SIG-M5 (cell line): ENCODE measurements at regions not wholly inside any gene's neighbourhood (a gene's known extent, or its start where the extent isn't known, plus 50 kb on each side); places are given as distances from the start of the nearest gene placed in this dataset.

Experiments
- DNase-seq: peaks from one replicate; lab custom pipeline; 2025; lab: John Stamatoyannopoulos, UW

DNA sequence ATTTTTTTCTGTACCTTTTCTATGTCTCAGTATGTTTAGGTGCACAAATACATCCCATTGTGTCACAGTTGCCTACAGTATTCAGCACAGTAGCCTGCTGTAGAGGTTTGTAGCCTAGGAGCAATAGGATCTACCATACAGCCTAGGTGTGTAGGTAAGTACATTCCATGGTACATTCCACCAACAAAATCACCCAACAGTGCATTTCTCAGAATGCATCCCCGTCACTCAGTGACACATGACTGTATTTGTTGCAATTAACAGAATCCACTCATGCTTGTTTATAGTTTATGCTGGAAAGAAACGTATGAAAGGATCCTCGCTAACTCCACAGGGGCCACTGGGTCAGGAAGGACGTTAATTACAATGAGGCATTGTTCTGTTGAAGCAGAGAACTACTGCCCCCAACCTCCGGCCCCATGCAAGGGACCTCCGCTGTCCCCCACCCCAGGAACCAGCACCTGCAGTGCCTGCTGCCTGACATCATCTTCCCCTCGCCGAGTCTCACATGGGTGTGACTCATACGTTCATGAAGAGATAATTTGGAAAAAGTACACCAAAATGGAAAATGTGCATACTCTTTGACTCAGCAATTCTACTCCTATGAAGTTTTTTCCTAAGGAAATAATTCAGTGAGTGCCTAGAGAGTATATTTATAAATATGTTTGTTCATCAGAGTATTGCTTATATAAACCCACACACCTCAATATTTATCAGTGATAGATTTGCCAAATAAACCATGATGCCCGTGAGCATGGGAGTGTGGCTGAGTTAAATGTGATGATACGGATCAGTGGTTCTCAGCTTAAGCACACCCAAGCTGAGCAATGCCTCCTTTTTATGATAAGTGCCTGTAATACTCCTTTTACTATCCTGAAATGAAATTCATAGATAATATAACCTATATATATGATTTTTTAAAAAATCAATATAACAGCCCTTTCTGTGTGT is 156.4 kb upstream of the ECI2 start:
- no peak for DNase-seq

DNA sequence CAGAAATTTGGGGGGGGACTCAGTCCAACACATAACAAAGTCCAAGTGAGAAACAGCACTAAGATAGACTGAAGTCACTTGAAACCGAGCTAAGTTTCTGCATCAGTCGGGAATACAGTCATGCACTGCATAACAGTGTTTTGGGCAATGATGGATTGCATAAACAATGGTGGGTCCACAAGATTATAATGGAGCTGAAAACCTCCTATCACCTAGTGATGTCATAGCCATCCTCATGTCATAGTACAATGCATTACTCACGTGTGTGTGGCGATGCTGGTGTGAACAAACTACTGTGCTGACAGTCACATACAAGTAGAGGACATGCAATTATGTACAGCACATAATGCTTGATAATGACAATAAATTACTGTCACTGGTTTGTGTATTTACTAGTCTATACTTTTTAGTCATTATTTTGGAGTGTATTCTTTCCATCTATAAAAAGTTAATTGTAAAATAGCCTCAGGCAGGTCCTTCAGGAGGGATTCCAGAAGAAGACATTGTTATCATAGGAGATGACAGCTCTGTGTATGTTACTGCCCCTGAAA is 154.5 kb upstream of the ECI2 start:
- no peak for DNase-seq

DNA sequence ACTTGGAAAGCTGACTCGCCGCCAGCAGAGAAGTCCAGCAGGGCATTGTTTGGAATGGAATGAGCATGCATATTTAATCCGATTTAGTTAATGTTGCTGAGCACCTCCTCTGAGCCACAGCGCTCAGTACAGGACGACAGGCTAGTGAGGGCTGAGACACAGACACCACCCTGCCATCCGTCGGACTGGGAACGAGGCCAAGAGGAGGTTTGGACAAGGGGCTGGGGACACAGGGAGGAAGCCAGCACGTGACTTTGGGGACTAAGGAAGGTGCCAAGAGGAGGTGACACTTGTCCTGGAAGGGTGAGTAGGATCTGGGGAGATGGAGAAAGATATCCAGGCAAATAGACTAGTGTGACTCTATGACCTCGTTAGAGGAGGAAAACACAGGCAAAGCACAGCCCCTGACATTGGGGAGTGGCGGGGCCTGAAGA is 152.5 kb upstream of the ECI2 start:
- DNase-seq = no peak

DNA sequence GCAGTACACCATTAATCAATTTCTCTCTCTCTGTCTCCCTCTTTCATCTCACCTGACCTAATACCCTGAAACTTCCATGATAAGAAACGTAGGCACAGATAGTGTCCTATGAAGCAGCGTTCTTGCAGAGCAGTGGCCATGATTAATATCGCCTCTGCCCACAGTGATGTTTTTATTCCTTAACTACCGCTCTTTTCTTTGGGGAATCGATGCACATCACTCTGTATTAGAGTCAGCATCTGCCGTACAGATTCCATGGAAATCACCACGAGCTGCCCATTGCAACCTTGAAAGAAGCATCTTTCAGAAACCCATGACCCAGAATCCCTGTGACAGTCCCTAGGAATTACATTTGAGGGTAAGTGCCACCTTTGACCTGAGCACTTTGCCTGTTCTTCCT is 152.0 kb upstream of the ECI2 start:
- DNase-seq = no peak

DNA sequence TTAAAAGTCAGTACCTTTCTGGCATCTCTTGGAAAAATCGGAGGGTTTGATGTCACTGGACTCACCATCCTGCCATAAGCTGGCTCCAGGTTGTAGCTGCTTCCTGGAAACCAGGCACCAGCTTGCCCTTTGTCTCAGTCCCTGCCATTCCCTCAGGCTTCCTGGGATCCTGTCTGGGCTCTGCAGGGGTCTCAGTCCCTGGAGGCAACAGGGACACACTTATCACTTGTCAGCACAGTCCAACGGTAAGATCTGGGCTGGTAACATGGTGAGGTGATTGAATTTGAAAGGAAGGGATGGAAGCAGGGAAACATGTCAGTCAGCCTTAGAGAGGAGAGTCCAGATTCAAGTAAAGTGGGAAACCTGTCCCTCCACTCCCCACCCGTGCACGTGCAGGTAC is 147.6 kb upstream of the ECI2 start:
- no peak for DNase-seq

DNA sequence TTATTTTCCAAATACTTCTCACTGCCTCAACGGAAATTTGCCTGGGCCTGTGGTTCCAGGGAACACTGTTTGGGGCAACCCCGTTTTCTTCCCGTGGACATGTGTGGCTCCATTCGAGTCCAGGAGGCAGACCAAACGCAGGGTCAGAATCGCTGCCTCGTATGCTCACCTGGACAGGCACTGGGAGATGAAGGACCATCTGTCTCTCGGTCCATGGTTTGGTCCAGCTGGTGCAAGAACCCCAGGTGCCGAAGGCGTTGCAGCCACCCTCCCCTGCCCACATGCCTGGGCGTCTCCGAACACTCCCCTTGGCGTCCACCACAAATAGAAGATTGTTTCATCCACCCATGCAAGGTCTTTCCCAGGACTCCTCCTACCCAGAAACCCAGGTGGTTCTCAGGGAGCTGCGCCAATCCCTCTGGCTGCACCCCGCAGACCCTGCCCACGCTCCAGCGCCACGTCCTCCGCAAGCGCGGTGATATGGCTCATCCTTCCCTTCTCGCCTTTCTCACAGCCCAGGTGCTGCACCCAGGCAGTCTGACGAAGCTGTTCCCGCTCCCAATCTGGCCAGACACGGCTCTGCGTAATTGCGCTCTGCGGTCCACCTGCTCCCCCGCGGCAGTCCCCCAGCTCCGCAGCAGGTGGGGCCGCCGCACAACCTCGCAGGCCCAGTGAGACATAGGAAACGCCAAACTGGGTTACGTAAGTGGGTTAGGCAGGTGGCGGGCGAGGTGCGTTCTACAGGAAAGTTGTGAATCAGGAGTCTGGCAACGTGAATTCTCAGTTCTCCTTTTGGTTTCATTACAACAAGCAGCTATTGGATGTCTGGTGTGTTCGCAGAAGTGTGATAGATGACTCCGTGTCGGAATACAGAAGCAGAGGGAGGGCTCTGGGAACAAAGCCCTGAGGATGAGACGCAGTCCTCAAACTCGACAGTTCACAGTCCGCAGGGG is 146.2 kb upstream of the ECI2 start:
- DNase-seq = no peak

DNA sequence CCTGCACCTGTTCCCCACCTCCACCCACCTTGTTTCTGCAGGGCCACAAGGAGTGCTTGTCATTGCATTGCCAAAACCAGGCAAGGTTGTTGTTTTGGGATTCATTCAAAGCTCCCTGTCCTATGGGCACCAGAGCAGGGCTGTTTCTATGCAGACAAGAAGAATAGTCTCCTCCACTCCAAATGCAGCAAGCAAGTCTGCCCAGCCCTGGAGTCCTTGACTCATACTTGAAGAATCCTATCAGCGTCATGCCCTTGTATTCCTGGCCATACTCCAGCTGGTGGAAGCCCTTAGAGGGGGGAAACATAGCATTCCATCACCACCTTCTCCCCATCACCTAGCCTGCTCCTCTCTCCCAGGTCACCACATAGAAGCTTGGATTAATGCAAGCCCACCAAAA is 145.3 kb upstream of the ECI2 start:
- DNase-seq = no peak

DNA sequence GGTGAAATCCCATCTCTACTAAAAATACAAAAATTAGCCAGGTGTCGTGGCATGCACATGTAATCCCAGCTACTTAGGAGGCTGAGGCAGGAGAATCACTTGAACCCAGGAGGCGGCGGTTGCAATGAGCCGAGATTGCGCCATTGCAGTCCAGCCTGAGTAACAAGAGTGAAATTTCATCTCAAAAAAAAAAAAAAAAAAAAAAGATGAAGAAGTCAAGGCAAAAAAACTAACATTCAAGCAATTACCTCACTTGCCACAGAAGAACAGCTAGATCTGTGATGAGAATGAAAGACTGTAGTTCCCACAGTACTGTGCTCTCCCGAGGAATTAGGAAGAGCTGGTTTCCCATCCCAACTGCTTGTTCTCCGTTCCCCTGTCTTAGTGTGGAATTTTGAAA is 144.7 kb upstream of the ECI2 start:
- no peak for DNase-seq

DNA sequence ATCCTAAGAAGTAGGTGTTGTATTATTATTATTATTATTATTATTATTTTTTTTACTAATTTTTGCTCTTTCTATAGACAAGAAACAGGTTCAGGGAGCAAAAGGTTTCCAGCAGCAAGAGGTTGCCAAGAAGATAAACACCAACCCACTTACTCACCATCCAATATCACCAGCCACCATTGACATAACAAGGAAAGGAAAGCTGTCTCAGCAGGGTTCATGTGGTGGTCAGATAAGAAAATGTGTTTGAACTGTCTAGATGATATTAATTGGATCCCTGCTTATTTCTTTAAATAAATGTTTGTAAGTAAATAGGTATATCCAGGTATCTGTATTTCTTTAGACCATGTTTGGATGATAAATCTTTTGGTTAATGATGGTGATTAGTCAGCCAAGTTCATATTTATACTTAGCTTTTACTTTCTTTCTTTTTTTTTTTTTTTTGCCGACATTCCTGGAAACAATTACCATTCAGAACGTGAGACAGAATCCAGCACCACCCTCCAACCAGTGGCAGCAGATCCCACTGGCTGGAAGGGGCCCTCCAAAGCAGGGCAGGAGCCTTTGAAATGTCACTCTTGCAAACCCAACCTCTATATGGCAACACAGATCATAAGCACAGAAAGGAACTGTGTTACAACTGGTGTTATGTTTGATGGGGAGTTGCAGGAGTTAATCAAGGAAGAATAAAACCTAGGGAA is 139.2 kb upstream of the ECI2 start:
- no peak for DNase-seq

DNA sequence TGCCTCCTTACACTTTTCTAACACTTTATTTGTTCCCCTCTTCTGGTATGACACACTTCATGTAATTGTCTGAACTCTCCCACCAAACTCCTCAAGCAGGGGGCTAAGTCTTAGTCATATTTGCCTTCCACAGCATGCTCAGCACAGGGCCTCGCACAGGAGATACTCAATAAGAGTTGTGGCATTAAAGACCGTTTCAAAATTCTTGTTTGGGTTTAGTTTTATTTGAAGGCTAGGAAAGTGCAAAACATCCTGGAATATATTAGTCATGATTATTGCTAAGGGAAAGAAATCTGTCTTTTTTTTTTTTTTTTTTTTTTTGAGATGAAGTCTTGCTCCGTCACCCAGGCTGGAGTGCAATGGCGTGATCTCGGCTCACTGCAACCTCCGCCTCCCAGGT is 137.6 kb upstream of the ECI2 start:
- DNase-seq = no peak

DNA sequence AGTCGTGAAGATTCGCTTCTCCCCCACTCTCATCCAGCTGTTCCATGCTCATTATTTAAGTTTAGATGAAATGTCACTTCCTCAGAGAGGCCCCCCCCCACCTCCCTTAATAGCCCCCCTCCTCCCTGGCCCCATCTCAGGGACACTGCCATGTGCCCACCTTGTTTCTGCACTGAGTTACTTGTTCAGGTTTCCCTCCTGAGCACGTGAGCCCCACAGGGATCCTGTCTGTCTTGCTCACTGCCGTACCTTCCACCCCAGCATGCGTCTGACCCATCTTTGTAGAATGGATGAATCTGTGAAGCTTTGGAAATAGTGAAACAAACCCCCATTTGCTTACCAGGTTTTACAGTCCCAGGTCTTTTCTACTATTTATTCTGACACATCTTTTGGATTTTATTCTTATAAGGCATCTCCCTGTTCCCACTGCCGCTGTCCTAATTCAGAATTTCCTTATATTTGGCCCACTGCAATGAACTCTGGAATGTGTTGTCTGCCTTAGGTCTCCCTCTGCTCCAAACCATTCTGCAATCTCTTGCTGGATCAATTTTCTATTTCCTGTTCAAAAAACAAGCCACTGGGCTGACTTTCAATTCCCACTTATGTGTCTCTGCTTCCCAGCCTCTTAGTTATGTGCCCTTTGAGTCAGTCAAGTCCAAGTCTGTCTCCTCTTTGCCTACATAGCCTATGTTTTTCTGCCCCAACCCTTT is 136.5 kb upstream of the ECI2 start:
- DNase-seq = no peak

DNA sequence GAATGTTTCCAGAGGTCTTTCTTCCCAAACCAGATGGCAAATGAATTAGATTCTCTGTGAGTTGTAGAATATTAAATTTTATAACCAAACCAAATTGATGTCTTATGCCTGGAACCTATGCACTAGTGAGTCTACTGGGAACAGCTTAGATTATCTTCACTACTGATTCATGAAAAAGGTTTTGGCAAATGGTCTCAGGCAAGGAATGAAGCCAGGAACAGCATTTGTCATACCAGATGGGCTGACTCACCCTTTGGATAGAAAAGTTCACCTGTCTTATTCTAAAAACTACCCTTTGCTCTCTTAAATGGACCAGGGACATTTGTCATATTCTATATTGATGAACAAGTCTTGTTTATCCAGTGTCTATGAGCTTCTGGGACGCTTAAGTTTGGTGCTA is 135.4 kb upstream of the ECI2 start:
- DNase-seq = no peak

DNA sequence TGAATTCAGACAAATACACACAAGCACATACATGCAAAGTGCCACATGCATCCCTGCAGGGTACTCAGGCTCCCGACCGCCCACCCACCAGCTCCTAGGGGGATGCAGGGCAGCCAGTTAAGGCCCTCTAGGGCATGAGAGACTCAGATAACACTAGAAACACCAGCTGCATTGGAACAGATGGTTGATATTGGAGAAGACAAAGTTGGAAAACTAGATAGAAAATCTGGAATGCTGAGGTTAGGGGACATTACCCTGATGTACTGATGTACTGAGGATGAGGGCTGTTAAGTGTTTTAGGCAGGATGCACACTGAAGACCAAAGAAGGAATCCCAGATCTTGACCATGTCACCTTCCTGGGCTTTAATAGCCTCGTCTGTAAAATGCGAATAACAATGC is 134.6 kb upstream of the ECI2 start:
- no peak for DNase-seq

DNA sequence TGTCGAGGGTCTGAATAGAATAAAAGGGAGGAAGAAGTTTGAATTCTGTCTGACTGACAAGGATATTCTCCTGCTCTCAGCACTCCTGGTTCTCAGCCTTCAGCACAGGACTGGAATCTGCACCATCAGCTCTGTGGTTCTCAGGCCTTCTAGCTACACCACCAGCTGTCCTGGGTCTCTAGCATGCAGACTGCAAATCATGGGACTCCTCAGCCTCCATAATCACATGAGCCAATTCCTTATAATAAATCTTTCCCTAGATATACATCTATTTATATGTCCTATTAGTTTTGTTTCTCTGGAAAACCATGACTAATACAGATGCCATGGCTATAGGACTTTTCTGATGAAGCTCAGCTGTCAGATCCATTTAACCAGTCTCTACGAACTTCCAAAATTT is 132.8 kb upstream of the ECI2 start:
- DNase-seq = no peak

DNA sequence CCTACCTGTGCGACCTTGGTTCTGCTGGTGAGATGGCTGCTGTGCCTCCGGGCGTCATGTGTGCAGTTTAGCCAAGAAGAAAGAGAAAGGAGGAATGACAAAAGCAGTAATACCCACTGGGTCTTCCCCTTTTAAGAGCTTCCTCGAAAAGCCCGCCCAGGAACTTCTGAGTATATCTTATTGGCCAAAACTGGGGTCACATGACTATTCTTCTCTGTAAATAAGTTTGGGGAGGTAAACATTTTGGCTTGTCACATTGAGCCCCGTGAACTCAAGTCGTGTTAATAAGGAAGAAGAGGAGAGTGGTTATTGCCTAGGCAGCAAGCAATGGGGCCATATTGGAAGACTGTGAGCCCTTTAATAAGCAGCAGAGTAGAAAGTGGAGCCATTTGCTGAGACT is 130.4 kb upstream of the ECI2 start:
- no peak for DNase-seq

DNA sequence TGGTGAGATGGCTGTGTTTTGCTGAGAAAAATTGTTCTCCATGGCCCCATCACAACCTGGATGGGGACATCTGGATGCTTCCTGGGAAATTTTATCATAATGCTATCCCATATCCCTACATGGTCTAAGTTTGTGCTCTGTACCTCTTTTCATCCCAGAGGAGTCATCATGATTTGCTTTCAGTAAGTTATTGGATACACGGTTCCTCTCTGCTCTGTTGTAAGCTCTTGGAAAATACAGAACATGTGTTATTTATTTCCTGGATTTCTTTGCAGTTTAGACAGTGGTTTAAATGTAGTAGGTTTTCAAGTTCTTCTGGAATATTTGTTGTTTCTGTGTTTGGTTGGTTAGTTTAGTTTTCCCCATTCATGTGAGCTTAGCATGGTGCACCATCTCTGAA is 129.2 kb upstream of the ECI2 start:
- DNase-seq = no peak

DNA sequence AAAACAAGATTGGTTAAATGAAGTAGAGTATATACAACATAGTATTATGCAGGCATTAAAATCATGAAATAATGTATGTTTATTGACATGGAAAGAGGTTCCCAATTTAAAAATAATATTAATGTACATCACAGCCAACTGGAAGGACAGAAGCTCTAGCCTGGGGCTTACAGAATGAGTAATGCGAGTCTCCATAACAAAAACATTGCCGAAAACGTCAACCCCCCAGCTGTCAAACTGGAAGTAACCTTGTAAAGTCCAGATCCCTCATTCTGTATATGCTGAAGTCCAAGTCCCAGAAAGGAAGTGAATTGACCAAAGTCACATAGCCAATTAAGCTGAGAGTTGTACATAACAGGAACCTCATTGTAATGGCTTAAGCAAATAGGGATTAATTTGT is 128.7 kb upstream of the ECI2 start:
- no peak for DNase-seq

DNA sequence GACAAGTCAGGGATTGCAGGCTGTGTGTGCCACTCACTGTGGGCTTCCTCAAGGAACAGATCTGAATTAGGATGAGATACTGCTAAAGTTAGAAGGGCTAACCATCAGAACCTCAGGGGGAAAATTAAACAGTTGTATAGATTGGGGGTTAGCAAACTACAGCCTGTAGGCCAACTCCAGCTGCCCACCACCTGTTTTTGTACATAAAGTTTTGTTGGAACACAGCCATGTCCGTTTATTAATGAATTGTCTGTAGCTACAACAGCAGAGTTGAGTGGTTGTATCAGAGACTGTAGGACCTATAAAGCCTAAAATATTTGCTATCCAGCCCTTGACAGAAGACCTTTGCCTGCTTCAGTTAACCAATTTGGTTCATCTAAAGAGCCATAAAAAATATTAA is 127.2 kb upstream of the ECI2 start:
- no peak for DNase-seq

DNA sequence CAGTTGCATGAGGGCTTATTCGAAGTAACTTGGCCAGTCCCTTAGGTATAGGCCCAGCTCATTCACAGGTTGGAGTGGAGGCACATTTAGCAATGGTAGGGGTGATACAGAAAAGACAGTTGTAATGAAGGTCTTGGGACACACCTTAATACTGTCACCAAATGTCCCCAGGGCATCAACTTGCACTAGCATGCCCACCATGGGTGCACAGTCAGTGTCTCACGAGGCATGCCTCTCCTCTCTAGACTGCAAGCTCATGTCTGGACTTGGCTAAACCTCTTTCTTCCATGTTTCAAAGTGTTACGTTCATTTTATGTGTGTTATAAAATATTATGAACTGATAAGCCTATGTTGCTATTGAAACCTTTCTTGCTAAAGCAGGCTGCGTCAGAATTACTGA is 124.0 kb upstream of the ECI2 start:
- no peak for DNase-seq

DNA sequence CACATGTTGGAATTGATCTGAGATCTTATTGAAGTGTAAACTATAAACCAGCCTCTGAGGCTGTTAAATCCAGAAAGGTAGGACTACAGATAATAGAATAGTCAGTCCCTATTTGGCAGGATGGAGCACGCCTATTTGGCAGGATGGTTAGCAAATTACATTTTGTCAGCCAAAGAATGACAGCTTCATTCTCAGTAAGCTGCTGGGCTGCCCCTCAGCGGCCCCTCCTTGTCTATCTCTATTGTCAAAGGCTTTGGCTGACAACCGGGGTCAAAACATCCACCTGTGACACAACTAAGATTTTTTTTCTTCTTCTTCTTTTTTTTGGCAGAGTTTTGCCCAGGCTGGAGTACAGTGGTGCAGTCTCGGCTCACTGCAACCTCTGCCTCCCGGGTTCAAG is 123.4 kb upstream of the ECI2 start:
- no peak for DNase-seq

DNA sequence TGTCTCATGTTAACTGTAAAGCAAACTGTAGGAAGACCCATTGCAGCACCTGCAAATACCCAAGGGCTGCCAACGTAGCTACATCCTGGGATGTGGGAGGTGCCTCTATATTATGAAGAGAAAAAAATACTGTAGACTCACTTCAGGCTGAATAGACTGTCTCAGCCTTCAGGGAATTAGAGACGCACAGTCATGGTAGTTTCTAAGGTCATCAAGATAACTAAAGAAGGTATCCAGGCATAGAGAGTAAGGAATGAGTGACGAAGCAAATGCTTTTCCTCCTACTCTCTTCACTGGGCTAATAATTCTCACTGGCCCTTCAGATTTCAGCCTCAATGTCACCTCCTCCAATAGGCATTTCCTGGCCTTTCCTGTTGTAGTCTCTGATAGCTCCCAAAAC is 121.6 kb upstream of the ECI2 start:
- no peak for DNase-seq
